ENCODE measurements at regions not wholly inside any gene's neighbourhood (a gene's known extent, or its start where the extent isn't known, plus 50 kb on each side); places are given as distances from the start of the nearest gene placed in this dataset.
"Not testable (repeated sequence)": the region's sequence is repeated elsewhere in the genome, so short reads cannot be mapped to it uniquely, and the experiment has no call there.

- FAIRE-seq: no peak
These were observed 74.9 kb upstream of the ZNF280D start for GRCh38 chr15:56808160-56808559.

GRCh38 chr15:56806148-56806536 is 72.8 kb upstream of the ZNF280D start:
- no peak for FAIRE-seq

- no peak for FAIRE-seq
These were observed 72.3 kb upstream of the ZNF280D start for GRCh38 chr15:56805466-56806147.

GRCh38 chr15:56804938-56805337 is 71.6 kb upstream of the ZNF280D start:
- no peak for FAIRE-seq

GRCh38 chr15:56804279-56804678 is 71.0 kb upstream of the ZNF280D start:
- no peak for FAIRE-seq

- no peak for FAIRE-seq
These were observed 68.9 kb upstream of the ZNF280D start for GRCh38 chr15:56802161-56802560.

GRCh38 chr15:56798639-56799038 is 65.3 kb upstream of the ZNF280D start:
- no peak for FAIRE-seq

- no peak for FAIRE-seq
These were observed 64.5 kb upstream of the ZNF280D start for GRCh38 chr15:56797720-56798275.

GRCh38 chr15:56795502-56795901 is 62.2 kb upstream of the ZNF280D start:
- FAIRE-seq: no peak

- no peak for FAIRE-seq
These were observed 61.4 kb upstream of the ZNF280D start for GRCh38 chr15:56794553-56795329.

GRCh38 chr15:56794165-56794552 is 60.9 kb upstream of the ZNF280D start:
- no peak for FAIRE-seq

GRCh38 chr15:56792211-56792610 is 58.9 kb upstream of the ZNF280D start:
- FAIRE-seq: no peak

GRCh38 chr15:56791521-56791920 is 58.2 kb upstream of the ZNF280D start:
- not testable (repeated sequence) for FAIRE-seq

- no peak for FAIRE-seq
These were observed 55.0 kb upstream of the ZNF280D start for GRCh38 chr15:56788359-56788758.

GRCh38 chr15:56786966-56787365 is 53.7 kb upstream of the ZNF280D start:
- no peak for FAIRE-seq

GRCh38 chr15:56783857-56784661 is 50.8 kb upstream of the ZNF280D start:
- FAIRE-seq: no peak

GRCh38 chr15:56783156-56783856 is 50.0 kb upstream of the ZNF280D start:
- FAIRE-seq: no peak
